ENCODE measurements at regions not wholly inside any gene's neighbourhood (a gene's known extent, or its start where the extent isn't known, plus 50 kb on each side); places are given as distances from the start of the nearest gene placed in this dataset.

DNA sequence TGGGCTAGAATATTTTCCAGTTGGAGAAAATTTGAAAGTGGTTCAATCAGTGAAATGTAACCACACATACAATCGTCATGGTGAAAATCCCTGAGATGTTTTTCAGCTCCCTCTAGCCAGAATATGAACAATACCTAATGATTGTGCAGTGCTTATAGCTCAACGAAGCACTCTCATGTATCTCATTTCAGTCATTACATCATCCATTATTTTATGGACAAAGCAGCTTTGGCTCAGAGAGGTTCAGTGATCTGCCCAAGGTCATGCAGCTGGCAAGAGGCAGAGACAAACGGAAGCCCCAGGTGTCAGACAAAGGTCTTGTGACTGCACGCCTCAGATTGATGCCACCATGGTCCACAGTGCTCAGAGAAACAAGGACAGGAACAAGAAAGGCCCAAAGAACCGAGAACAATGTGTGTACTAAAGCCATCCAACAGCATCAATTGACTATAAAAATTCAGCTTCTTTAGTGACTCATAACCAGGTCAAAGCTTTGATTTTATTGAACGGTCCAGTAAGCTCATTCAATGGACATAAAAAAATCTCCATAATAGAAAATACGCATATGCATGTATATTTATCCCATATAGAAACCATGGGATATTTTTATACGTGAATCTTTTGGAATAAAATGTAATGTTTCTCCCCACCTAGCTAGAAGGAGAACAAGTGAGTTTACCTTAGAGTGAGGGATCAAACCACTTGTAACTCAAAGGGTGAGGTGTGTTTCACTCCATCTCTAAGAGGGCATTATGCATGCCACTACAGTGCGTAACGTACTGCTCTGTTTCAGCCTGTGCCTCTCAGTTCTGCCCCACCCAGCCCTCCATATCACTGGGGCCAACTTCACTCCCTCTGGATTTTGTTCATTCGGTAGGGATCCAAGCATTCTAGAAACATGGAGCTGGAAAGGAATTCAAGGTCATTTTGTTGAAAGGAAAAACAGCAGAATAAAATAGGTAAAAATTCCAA, 141.8 kb downstream of the GRIN2B start:
- no peak for ATAC-seq

DNA sequence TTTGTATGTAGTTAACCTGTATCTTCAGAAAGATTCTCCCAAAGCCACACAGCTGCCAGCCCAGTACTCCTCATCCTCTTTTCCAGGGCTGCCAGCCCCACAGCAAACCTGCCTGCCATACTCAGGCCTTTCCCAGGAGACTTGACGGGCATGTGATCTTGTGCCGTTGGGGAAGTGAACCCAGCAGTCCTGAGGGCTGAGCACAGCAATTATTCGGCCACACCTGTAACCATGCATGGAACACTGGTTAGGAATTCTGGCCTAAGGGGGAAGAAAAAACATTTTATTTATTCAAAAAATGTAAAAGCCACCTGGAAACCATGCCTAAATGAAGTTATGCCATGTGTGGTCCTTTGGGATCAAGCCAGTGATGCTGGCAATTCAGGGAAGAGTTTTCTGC, 145.3 kb downstream of the GRIN2B start:
- ATAC-seq = no peak

GRCh38 chr12:13835652-13836051, 145.8 kb downstream of the GRIN2B start:
- no peak for ATAC-seq

- no peak for ATAC-seq
Measured at GRCh38 chr12:13834241-13834640, 147.2 kb downstream of the GRIN2B start.

DNA sequence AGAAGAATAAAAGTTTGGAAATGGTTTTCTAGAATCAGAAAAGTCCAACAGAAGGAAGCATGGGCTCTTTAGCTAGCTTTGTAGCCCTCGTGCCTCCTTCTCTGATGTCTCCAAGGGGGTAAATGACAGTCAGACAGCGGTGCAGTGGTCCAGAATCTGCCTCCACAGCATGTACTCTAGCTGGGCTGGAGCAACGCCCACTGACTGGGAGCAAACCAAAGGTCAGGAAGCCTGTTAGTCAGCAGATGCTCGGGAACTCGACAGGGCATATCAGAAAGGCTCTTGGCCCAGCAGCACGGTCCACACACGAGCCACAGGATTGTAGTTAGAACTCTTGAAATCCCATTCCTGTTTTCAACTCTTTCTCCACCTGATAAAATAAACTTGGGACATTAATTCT, 164.3 kb downstream of the GRIN2B start:
- ATAC-seq = no peak

DNA sequence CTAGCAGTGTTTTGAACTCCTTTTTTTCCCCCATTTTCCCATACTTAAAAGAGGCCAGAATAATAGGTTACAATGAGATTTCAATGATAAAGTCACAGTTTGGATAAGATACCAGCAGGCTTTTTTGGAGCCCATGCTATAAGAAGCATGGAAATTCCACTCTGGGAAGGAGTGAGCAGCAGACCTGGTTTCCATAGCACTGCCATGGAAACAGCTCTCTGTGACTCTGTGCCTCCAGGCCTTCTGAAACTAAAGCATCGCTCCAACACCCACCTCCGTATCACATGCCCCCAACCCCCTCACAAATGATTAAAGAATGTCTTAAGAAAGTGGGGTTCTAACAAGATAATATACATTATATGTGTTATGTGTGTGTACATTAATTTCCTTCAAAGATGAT, 165.0 kb downstream of the GRIN2B start:
- no peak for ATAC-seq

DNA sequence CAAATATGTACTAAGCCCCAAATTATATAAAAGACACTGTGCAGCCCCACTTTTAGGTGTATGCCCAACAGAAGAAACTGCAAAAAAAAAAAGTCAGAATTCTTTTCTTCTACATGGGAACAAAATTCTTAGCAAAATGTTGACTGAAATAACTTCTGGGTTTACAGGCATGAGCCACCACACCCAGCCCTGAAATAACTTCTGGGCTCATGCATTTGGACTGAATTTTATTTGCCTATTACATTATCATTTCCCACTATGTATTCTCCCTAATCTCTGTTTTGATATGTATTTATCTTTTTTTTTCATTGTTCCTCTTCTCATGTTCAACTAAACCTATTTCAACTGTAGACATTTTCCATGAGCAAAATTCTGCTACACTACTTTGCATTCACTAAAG, 169.2 kb downstream of the GRIN2B start:
- no peak for ATAC-seq

GRCh38 chr12:13811061-13811460, 170.3 kb downstream of the GRIN2B start:
- no peak for ATAC-seq

GRCh38 chr12:13805041-13805440, 176.4 kb downstream of the GRIN2B start:
- no peak for ATAC-seq

DNA sequence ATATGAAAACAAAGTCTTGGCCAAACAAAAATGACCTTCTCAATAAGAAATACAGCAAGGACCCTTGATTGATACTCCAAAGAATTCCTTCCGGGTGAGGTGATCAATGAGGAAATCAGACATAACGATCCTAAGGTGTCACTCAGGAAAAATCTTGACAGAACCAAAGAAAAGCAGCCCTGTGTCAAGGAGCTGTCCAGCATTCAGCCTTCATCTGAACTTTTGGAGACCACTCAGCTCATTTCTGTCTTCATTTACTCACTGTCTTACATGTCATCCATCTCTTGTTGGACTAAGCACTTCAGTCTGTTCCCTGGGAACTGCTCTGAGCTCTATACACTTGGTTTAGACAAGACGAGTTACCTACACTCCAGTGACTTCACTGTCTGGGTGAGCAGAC, 179.9 kb downstream of the GRIN2B start:
- ATAC-seq = no peak

GRCh38 chr12:13799574-13799973, 181.8 kb downstream of the GRIN2B start:
- no peak for ATAC-seq

DNA sequence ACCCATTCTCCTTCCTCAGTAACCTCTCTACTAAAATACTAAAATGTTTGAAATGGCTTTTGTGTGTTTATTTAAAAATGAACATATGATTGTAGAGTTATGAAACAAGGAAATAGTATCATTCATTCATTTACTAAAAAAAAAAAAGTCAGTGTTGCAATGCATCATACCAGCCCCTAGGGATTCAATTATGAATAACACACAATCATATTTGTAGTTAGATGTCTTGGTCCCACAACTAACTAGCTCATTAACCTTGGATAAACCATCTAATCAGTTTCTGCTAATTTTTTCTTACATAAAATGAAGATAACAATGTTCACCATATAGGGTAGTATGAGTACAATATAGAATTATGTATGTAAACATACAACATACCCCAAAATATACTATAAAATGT, 183.2 kb downstream of the GRIN2B start:
- ATAC-seq = no peak

DNA sequence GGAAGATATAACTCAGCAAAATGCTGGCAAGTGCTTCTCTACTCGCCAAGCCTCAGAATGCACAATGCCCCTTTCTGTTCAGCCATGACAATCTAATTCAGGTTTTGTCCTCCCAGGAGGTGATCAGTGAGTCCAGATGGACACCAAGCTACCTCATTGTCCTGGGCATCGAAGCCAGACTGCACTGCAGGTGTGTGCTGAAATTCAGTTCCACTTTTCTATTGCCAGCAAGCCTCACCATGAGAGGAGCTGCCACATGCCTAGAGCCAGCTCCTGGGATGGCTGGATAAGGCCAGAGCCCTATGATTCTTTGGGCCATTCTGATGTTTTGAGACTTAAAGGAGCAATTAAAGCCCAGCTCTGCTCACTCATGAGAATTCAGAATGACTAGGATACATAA, 186.7 kb downstream of the GRIN2B start:
- ATAC-seq = no peak

- ATAC-seq = no peak
Measured at GRCh38 chr12:13790317-13790716, 191.1 kb downstream of the GRIN2B start.

DNA sequence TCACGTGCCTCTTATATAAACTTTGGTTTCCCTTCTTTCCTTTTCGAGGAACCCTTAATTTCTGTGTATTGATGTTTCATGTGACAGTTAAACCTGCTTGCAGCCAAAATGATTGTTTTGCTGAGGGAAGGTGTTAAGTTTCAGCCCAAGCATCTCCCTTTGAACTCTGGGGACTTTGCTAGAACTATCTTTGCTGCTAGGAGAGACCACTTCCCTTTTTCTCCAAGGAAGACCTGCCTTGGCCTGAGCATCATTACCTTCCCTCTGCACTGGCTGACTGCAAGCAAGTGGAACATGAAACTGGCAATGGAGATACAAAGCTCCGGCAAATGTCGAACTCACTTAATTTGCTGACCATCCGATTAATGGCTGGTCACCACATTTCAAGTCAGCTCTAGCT, 192.8 kb downstream of the GRIN2B start:
- no peak for ATAC-seq

- no peak for ATAC-seq
Measured at GRCh38 chr12:13786646-13787045, 194.8 kb downstream of the GRIN2B start.

DNA sequence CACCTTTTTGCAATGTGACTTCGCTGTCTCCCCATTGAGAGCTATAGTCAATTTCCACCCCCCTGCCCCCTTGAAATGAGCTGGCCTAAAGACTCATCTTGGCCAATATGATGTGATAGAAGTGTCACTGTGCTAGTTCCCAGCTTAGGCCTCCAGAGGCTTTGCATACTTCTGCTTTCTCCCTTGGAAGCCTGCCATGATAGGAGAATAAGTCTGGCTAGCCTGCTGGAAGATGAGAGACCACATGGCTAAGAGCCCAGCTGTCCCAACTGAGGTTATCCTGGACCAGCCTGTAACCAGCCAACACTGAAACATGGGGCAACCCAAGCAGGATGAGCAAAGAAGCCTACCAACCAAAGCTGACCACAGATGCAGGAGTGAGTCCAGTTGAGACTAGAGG, 196.9 kb downstream of the GRIN2B start:
- ATAC-seq = no peak

GRCh38 chr12:13780453-13780852, 200.9 kb downstream of the GRIN2B start:
- ATAC-seq = no peak

DNA sequence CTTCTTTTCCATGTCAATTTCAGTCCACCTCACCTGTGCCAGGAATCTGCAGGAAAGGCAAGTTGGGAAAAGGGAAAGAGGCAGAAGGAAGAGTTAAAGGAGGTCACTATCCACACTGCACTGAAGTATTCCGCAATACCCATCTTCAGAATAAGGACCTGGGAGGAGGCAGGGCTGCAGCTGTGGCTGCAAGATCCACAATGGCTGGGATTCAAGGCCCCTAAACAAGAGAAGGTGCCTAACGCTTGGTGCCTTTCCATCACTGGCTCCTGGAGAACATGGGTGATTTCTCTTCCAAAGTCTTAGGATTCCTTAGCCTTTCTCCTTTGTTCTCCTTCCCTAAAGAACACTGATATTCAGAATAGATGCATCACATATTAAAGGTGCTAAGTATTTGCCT, 204.0 kb downstream of the GRIN2B start:
- no peak for ATAC-seq

DNA sequence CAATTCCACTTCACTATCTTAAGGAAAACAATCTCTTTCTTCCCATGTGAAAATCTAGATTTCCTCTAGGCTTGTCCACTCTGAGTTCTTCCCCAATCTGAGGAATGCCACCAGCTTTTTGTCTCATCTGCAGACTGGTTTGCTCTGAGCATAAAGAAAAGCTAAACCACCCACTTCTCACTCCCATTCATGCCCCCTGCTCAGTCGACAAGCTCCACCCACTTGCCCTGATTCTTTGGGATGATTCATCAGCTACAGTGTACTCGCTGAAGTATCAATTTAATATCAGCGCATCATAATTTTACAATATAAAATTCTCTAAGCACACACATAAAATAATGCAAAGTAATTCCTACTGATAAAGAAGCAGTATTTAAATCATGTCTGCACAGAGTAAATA, 209.1 kb downstream of the GRIN2B start:
- no peak for ATAC-seq

- no peak for ATAC-seq
Measured at GRCh38 chr12:13770576-13770975, 210.8 kb downstream of the GRIN2B start.

DNA sequence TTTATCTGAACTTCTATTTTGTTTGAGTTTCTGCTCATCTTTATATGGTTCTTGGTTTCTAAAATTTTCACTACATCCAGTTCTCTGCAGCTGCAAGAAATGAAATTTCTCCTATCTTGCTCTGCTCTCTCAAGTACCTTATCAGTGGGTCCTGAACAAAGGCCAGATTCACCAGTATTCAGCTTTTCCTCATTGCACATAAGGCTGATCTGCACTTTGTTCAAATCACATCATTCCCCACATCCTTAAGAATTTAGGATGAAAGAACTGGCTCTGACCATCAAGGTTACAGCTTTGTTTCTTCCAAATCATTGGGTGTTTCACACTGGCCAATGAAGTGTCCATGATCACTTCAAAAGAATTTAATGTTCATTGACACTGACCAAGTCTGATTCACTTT, 211.4 kb downstream of the GRIN2B start:
- ATAC-seq = no peak

GRCh38 chr12:13769273-13769672, 212.1 kb downstream of the GRIN2B start:
- no peak for ATAC-seq

DNA sequence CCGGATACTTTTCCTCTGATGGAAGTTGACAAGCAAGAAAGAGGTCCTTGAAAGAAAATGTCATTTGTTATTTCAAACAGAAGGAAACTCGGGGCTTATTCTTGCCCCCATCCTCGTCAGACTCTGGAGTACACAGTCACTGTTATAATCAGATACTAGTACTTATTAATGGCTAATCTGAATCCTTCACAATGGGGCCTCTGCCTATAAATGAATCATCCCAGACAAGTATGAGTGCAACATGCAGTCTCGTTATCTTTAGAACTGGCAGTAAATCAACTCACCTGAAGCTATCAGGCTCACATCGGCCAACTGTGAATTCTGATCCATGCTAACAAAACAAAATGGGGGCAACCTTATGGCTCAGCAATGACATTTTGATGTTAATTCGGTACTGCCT, 216.7 kb downstream of the GRIN2B start:
- ATAC-seq = no peak

GRCh38 chr12:13749389-13749788, 232.0 kb downstream of the GRIN2B start:
- no peak for ATAC-seq
